Loucy (cell line): ENCODE measurements at regions not wholly inside any gene's neighbourhood (a gene's known extent, or its start where the extent isn't known, plus 50 kb on each side); places are given as distances from the start of the nearest gene placed in this dataset.

Experiments
- H2AFZ ChIP-seq: fragments of 200-600 bp; sonication (generic); 2 replicates; pipeline ENCODE4 v1.6.0; 2016; ENCODE audit warnings: antibody characterized with exemption, mild to moderate bottlenecking, low read length, moderate library complexity
- H3F3A ChIP-seq: fragments of 200-600 bp; 2 replicates; pipeline ENCODE4 v1.6.0; 2016; ENCODE audit warnings: antibody characterized with exemption, low read depth, mild to moderate bottlenecking
- H3K27me3 ChIP-seq: fragments of 200-600 bp; sonication (generic); 2 replicates; pipeline ENCODE4 v1.6.1; 2014; ENCODE audit warnings: low read length, mild to moderate bottlenecking; ENCODE audit not compliant: insufficient read depth, poor library complexity, severe bottlenecking
- H3K36me3 ChIP-seq: fragments of 200-600 bp; sonication (generic); 2 replicates; pipeline ENCODE4 v1.6.1; 2016; ENCODE audit warnings: low read length; ENCODE audit not compliant: insufficient read depth
- H3K4me1 ChIP-seq: fragments of 200-600 bp; sonication (generic); 2 replicates; pipeline ENCODE4 v1.5.1; 2014; ENCODE audit warnings: low read length, mild to moderate bottlenecking; ENCODE audit not compliant: insufficient read depth, poor library complexity, severe bottlenecking
- H3K4me2 ChIP-seq: fragments of 200-600 bp; sonication (generic); 2 replicates; pipeline ENCODE4 v1.6.0; 2014; ENCODE audit warnings: antibody characterized with exemption, low read length, low read depth, mild to moderate bottlenecking; ENCODE audit not compliant: poor library complexity, severe bottlenecking
- H3K4me3 ChIP-seq: fragments of 200-600 bp; sonication (generic); 2 replicates; pipeline ENCODE4 v1.5.1; 2014; ENCODE audit warnings: low read length, mild to moderate bottlenecking, mixed read lengths; ENCODE audit not compliant: poor library complexity, severe bottlenecking
- H3K79me2 ChIP-seq: fragments of 200-600 bp; sonication (generic); 2 replicates; pipeline ENCODE4 v1.6.1; 2014; ENCODE audit warnings: low read length; ENCODE audit not compliant: insufficient read depth
- H3K9ac ChIP-seq: fragments of 200-600 bp; sonication (generic); 2 replicates; pipeline ENCODE4 v1.6.0; 2014; ENCODE audit warnings: mild to moderate bottlenecking, low read depth, low read length, moderate library complexity; ENCODE audit not compliant: poor library complexity, severe bottlenecking
- H3K9me2 ChIP-seq: fragments of 200-600 bp; sonication (generic); replicated peaks from 2 replicates; pipeline ENCODE4 v1.6.1; 2016; ENCODE audit warnings: low read depth, low read length, mixed read lengths
- H3K9me3 ChIP-seq: fragments of 200-600 bp; sonication (generic); 2 replicates; pipeline ENCODE4 v1.6.1; 2014; ENCODE audit warnings: mild to moderate bottlenecking, antibody characterized with exemption, low read length, low read depth; ENCODE audit not compliant: insufficient read depth
- H4K20me1 ChIP-seq: fragments of 200-600 bp; sonication (generic); 2 replicates; pipeline ENCODE4 v1.6.0; 2014; ENCODE audit warnings: antibody characterized with exemption, low read length, mild to moderate bottlenecking; ENCODE audit not compliant: insufficient read depth, poor library complexity, severe bottlenecking
- EZH2phosphoT487 ChIP-seq: fragments of 200-600 bp; IDR thresholded peaks from 2 replicates; pipeline ENCODE4 v1.6.1; 2018; ENCODE audit warnings: antibody characterized with exemption, mild to moderate bottlenecking, moderate library complexity, borderline replicate concordance
- TF ChIP-seq, protein P1 (sequence below): fragments of 200-600 bp; sonication (generic); conservative IDR thresholded peaks from 2 replicates; pipeline ENCODE4 v1.5.1; 2014; ENCODE audit warnings: mild to moderate bottlenecking, antibody characterized with exemption, low read length

- Histone ChIP-seq H3K9me2 (no peaks in the 10 kb centered on the region), H3K4me2 (no peak overlapping the region), H3K4me1 (no peaks in the 10 kb centered on the region), H4K20me1 (no peaks in the 10 kb centered on the region), H2AFZ (no peak overlapping the region), H3K36me3 (no peaks in the 10 kb centered on the region), H3K9ac (no peak overlapping the region), H3K9me3 (no peaks in the 10 kb centered on the region), H3K27me3 (no peaks in the 10 kb centered on the region), H3K4me3 (no peak overlapping the region), H3K79me2 (no peaks in the 10 kb centered on the region), H3F3A (no peaks in the 10 kb centered on the region)
- no peak for TF ChIP-seq EZH2phosphoT487
- TF ChIP-seq, protein P1, sequence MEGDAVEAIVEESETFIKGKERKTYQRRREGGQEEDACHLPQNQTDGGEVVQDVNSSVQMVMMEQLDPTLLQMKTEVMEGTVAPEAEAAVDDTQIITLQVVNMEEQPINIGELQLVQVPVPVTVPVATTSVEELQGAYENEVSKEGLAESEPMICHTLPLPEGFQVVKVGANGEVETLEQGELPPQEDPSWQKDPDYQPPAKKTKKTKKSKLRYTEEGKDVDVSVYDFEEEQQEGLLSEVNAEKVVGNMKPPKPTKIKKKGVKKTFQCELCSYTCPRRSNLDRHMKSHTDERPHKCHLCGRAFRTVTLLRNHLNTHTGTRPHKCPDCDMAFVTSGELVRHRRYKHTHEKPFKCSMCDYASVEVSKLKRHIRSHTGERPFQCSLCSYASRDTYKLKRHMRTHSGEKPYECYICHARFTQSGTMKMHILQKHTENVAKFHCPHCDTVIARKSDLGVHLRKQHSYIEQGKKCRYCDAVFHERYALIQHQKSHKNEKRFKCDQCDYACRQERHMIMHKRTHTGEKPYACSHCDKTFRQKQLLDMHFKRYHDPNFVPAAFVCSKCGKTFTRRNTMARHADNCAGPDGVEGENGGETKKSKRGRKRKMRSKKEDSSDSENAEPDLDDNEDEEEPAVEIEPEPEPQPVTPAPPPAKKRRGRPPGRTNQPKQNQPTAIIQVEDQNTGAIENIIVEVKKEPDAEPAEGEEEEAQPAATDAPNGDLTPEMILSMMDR, result no peak
Observed at GRCh38 chr3:64903006-64903405, 215.2 kb upstream of the ADAMTS9 start.

DNA sequence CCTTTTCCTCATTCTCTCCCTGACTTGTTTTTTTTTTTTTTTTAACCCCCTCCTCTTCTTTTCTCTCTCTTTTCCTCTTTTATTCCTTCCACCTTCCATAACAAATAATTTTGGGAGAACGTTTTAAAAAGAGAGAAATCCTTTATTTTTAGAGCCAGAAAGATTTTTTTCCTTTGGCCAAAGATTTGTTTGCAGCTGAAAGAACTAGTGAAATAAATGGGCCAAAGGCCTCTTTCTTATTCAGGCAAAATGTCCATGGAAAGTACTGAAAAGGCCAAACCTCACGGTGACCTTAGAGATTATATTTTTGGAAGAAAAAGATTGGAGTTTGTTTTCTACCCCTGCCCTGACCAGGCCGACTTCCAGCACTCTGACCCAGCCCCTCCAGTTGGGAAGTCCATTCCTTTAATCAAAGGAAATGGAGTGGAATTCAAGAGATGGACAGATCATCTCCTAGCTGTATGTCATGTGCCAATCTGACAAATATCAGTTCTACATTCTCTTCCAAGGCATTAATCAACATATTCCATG lies 214.3 kb upstream of the ADAMTS9 start:
- Histone ChIP-seq H3F3A (no peaks in the 10 kb centered on the region), H3K79me2 (no peaks in the 10 kb centered on the region), H3K4me1 (no peaks in the 10 kb centered on the region), H4K20me1 (no peaks in the 10 kb centered on the region), H3K27me3 (no peaks in the 10 kb centered on the region), H3K4me3 (no peak overlapping the region), H3K9me3 (no peaks in the 10 kb centered on the region), H3K36me3 (no peaks in the 10 kb centered on the region), H3K9ac (no peak overlapping the region), H3K4me2 (no peak overlapping the region), H2AFZ (no peak overlapping the region), H3K9me2 (no peaks in the 10 kb centered on the region)
- TF ChIP-seq, protein P1, result no peak

DNA sequence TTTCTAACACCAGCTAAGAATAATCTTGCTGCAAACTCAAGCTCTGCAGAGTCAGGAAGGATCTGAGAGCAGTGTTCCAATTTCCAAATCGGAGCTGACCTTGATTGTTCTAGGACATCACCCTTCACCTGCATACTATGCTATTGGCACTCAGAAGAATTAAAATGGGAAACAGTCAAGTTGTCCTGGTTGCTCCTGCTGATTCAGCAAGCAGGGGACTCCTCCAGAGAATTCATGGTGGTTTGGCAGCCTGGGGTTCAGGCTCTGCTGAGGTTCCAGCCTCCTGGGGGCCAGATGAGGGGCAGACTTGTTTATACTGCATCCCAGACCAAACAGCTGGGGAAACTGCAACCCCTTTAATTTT lies 213.7 kb upstream of the ADAMTS9 start:
- TF ChIP-seq EZH2phosphoT487, result no peak
- TF ChIP-seq, protein P1, result no peak
- Histone ChIP-seq H4K20me1 (no peaks in the 10 kb centered on the region), H3K9me2 (no peaks in the 10 kb centered on the region), H3K79me2 (no peaks in the 10 kb centered on the region), H3K4me1 (no peaks in the 10 kb centered on the region), H3K9ac (no peak overlapping the region), H2AFZ (no peak overlapping the region), H3K9me3 (no peaks in the 10 kb centered on the region), H3K4me2 (no peak overlapping the region), H3F3A (no peaks in the 10 kb centered on the region), H3K4me3 (no peak overlapping the region), H3K27me3 (no peaks in the 10 kb centered on the region), H3K36me3 (no peaks in the 10 kb centered on the region)
